ENCODE measurements at regions not wholly inside any gene's neighbourhood (a gene's known extent, or its start where the extent isn't known, plus 50 kb on each side); places are given as distances from the start of the nearest gene placed in this dataset.

DNA sequence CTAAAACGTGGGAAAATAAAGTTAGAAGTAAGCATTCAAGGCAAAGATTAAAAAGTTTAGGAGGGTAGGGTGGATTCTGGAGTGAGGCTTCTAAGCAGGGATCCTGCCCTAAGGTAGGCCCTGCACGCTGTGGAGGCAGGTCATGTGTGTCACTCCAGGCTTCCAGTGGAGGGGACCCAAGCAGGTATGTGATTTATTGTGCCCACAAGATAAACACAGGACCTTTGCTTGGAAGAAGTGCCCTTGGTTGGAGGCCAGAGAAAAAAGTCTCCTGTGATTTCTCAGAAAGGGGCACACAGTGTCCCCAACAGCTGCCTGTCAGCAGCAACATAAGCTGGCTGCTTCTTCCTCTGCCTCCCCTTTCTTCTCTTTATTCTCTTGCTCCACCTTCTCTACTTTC lies 110.8 kb downstream of the FOXD2 start:
- Histone ChIP-seq H3K9me3 (no peaks in the 10 kb centered on the region), H3K4me1 (no peaks in the 10 kb centered on the region), H3K27ac (no peak overlapping the region), H3K27me3 (peaks cover 12% of the 10 kb centered on the region), H3K36me3 (no peaks in the 10 kb centered on the region), H3K4me3 (no peak overlapping the region)
- TF ChIP-seq POLR2A (IDR thresholded peaks at IDR 0.05) (no peak), POLR2AphosphoS5 (IDR thresholded peaks at IDR 0.05) (no peak), EP300 (IDR thresholded peaks at IDR 0.05) (no peak)
- TF ChIP-seq, protein P1, sequence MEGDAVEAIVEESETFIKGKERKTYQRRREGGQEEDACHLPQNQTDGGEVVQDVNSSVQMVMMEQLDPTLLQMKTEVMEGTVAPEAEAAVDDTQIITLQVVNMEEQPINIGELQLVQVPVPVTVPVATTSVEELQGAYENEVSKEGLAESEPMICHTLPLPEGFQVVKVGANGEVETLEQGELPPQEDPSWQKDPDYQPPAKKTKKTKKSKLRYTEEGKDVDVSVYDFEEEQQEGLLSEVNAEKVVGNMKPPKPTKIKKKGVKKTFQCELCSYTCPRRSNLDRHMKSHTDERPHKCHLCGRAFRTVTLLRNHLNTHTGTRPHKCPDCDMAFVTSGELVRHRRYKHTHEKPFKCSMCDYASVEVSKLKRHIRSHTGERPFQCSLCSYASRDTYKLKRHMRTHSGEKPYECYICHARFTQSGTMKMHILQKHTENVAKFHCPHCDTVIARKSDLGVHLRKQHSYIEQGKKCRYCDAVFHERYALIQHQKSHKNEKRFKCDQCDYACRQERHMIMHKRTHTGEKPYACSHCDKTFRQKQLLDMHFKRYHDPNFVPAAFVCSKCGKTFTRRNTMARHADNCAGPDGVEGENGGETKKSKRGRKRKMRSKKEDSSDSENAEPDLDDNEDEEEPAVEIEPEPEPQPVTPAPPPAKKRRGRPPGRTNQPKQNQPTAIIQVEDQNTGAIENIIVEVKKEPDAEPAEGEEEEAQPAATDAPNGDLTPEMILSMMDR (IDR thresholded peaks at IDR 0.05) = no peak
- WGBS = 85% methylated on average over 2 of the region's 2 CpGs
- DNase-seq (ENCODE audit: low spot score in 2 of 2) = no peak

DNA sequence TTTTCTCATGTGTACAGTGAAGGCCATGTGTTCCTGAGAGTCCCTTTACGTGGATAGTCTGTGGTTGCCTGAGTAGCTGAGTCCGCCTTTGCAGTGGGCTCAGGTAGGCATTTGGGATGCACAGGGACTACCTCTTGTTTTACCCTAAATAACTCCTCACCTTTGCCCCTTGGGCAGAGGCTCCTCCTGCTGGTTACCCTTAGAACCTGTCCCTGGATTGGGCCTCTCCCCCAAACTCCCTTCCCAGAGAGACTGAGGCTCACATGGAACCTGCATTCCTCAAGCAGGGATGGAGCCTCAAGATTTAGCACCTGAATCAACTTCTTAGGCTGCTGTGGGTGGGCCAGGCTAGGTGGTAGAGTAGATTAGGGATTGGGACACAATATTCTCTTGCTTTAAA lies 111.7 kb downstream of the FOXD2 start:
- peaks cover 19% of the 10 kb centered on the region for H3K27me3 ChIP-seq
- no peak for DNase-seq (ENCODE audit: low spot score in 2 of 2)
- TF ChIP-seq POLR2A (IDR thresholded peaks at IDR 0.05) = no peak
- TF ChIP-seq EP300 (IDR thresholded peaks at IDR 0.05) = no peak
- H3K9me3 ChIP-seq = no peaks in the 10 kb centered on the region
- no peaks in the 10 kb centered on the region for H3K36me3 ChIP-seq
- no peak overlapping the region for H3K4me3 ChIP-seq
- no peak overlapping the region for H3K27ac ChIP-seq
- no peaks in the 10 kb centered on the region for H3K4me1 ChIP-seq
- 93% methylated on average over 2 of the region's 2 CpGs for WGBS

DNA sequence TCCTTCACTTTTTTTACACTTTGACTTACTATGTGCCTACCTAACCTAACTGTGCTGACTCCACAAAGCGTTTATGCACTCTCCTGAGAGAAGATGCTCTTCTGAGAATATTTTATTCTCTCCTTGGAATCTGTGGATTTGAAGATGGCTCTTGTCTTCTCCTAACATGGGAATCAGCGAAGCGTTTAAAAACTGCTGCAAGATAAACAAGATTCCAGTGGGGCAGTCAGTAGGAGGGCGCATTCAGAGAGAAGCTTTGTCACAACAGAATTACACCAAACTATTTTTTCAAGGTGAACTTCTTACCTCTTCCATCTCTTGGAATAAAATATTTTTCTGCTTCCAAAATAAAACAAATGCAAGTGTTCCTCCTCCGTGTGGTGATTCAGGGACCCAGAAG lies 113.1 kb downstream of the FOXD2 start:
- H3K4me1 ChIP-seq = no peaks in the 10 kb centered on the region
- TF ChIP-seq, protein P1 (IDR thresholded peaks at IDR 0.05) = no peak
- TF ChIP-seq EP300 (IDR thresholded peaks at IDR 0.05) = no peak
- WGBS = 95% methylated on average over 5 of the region's 5 CpGs
- H3K27me3 ChIP-seq = peaks cover 25% of the 10 kb centered on the region
- no peaks in the 10 kb centered on the region for H3K36me3 ChIP-seq
- no peak overlapping the region for H3K27ac ChIP-seq
- H3K4me3 ChIP-seq = no peak overlapping the region
- no peak for DNase-seq (ENCODE audit: low spot score in 2 of 2)
- H3K9me3 ChIP-seq = no peaks in the 10 kb centered on the region

DNA sequence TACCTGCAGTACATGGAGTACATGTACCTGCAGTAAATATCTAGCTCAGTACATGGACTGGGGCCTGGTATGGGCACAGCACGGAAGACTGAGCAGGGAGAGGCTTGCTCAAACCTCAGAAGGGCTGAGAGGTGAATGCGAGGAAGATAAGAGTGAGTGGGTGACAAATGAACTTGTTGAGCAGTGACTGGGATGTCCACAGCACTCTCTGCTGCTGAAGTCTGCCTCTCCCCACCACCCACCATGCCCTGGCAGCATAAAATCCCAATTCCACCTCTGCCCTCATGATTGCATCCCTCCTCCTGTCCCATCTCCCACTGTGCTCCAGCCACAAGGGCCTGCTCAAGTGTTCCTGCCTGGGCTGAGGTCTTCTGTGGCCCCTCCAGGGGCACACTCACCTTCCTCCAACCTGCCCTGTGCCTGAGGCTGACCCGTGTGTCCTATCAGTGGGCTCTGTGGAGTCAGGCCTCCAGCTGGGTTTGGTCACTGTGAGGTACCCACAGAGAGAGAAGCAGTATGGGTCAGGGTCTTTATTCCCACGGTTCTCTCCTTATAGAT lies 114.2 kb downstream of the FOXD2 start:
- no peaks in the 10 kb centered on the region for H3K4me1 ChIP-seq
- TF ChIP-seq POLR2A (IDR thresholded peaks at IDR 0.05) (no peak), EP300 (IDR thresholded peaks at IDR 0.05) (no peak), POLR2AphosphoS5 (IDR thresholded peaks at IDR 0.05) (no peak)
- TF ChIP-seq, protein P1 (IDR thresholded peaks at IDR 0.05) = no peak
- no peak for DNase-seq (ENCODE audit: low spot score in 2 of 2)
- H3K9me3 ChIP-seq = no peaks in the 10 kb centered on the region
- WGBS = 83% methylated on average over 4 of the region's 4 CpGs
- no peaks in the 10 kb centered on the region for H3K36me3 ChIP-seq
- H3K4me3 ChIP-seq = no peak overlapping the region
- no peak overlapping the region for H3K27ac ChIP-seq
- H3K27me3 ChIP-seq = peaks cover 33% of the 10 kb centered on the region

DNA sequence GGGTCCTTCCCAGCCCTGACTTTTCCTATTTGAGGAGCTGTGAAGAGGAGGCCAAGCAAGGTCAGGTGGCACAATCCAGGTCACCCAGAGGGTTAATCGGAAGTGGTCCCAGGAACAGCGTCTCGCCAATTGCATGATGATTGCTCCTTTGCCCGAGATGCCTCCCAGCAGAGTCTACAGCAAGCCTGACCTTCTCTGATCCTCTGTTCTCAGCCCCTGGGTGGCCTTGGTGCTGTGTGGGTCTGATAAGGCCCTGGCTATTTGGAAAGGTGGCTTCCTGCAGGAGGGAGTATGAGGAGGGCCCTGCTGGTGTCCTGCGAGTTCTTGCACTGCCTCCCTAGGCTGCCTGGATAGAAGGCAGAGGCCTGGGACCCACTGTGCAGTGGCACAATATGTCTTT lies 116.2 kb downstream of the FOXD2 start:
- TF ChIP-seq, protein P1 (IDR thresholded peaks at IDR 0.05) = no peak
- no peak for TF ChIP-seq POLR2AphosphoS5 (IDR thresholded peaks at IDR 0.05)
- TF ChIP-seq POLR2A (IDR thresholded peaks at IDR 0.05) = no peak
- TF ChIP-seq EP300 (IDR thresholded peaks at IDR 0.05) = no peak
- Histone ChIP-seq H3K4me3 (no peak overlapping the region), H3K27me3 (peaks cover 42% of the 10 kb centered on the region), H3K36me3 (no peaks in the 10 kb centered on the region), H3K27ac (no peak overlapping the region), H3K4me1 (no peaks in the 10 kb centered on the region), H3K9me3 (no peaks in the 10 kb centered on the region)
- 100% methylated on average over 1 of the region's 5 CpGs for WGBS
- no peak for DNase-seq (ENCODE audit: low spot score in 2 of 2)

DNA sequence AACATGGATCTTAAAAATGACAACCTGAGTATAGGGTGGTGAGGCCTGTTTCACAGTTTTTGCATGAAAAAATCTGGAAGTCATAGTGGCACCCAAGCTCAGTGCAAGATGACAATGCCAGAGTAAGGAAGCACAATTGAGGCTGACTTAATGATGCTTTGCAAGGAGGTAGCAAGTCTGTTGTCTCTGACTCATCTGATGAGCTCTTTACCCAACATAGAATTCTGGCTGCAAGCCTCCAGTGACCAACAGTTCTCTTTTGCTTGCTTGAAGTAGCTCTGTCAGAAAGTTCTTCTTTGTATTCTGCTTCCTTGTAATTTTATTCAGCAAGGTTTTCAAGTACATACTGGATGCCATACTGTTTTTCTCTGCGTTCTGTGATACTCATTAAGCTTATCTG lies 117.1 kb downstream of the FOXD2 start:
- Histone ChIP-seq H3K27me3 (peaks cover 49% of the 10 kb centered on the region), H3K9me3 (no peaks in the 10 kb centered on the region), H3K36me3 (no peaks in the 10 kb centered on the region), H3K4me1 (no peaks in the 10 kb centered on the region), H3K27ac (no peak overlapping the region), H3K4me3 (no peak overlapping the region)
- 83% methylated on average over 1 of the region's 1 CpG for WGBS
- no peak for DNase-seq (ENCODE audit: low spot score in 2 of 2)
- TF ChIP-seq POLR2AphosphoS5 (IDR thresholded peaks at IDR 0.05) (no peak), EP300 (IDR thresholded peaks at IDR 0.05) (no peak)
- TF ChIP-seq, protein P1 (IDR thresholded peaks at IDR 0.05) = no peak

Data from suprapubic skin (tissue), 4 donors.